GM12874 (cell line): ENCODE measurements at regions not wholly inside any gene's neighbourhood (a gene's known extent, or its start where the extent isn't known, plus 50 kb on each side); places are given as distances from the start of the nearest gene placed in this dataset.

Experiments
- CTCF ChIP-seq: IDR thresholded peaks from 2 replicates; pipeline ENCODE4 v1.5.1; 2011; ENCODE audit warnings: low read depth, mild to moderate bottlenecking, control low read depth, low read length, moderate library complexity; ENCODE audit not compliant: insufficient read depth

- no peak for TF ChIP-seq CTCF
Observed at GRCh38 chr2:150542172-150542571, 54.7 kb upstream of the RND3 start.

GRCh38 chr2:150538651-150539201, 51.3 kb upstream of the RND3 start:
- TF ChIP-seq CTCF: no peak
